CD4-positive, CD25-positive, alpha-beta regulatory T cell (primary cell): ENCODE measurements at regions not wholly inside any gene's neighbourhood (a gene's known extent, or its start where the extent isn't known, plus 50 kb on each side); places are given as distances from the start of the nearest gene placed in this dataset.

ENCODE experiments used
- ATAC-seq, 2 donors: fragments of 150-1000 bp; cut with Tn5 transposase; one replicate each; pipeline ENCODE4 v1.10.0; 2021; ENCODE audit warnings: low read depth in 2 of 2, moderate number of reproducible peaks in 2 of 2, moderate library complexity in 1 of 2
- DNase-seq, 3 donors: peaks; one replicate each; pipeline versions ENCODE4 v3.0.0 to v3.0.0-alpha.2; 2012 to 2022; ENCODE audit warnings: mixed read lengths in 1 of 3
- H3K27ac ChIP-seq: one replicate; pipeline ENCODE4 v1.7.0; 2013; ENCODE audit warnings: mild to moderate bottlenecking, low read length; ENCODE audit not compliant: insufficient read depth, poor library complexity, severe bottlenecking
- H3K27me3 ChIP-seq: one replicate; pipeline ENCODE4 v1.7.0; 2013; ENCODE audit warnings: low read length; ENCODE audit not compliant: control insufficient read depth, insufficient read depth
- H3K36me3 ChIP-seq: one replicate; pipeline ENCODE4 v1.7.0; 2013; ENCODE audit warnings: mild to moderate bottlenecking, low read length, moderate library complexity; ENCODE audit not compliant: control insufficient read depth, insufficient read depth
- H3K4me1 ChIP-seq: 2 replicates; pipeline ENCODE4 v1.7.0; 2013; ENCODE audit warnings: mild to moderate bottlenecking, low read length; ENCODE audit not compliant: insufficient read depth, control insufficient read depth, poor library complexity, severe bottlenecking
- H3K4me3 ChIP-seq: one replicate; pipeline ENCODE4 v1.7.0; 2013; ENCODE audit warnings: low read depth, mild to moderate bottlenecking, low read length, moderate library complexity
- H3K9me3 ChIP-seq, 2 experiments: 1 replicate in 1 of 2; 2 replicates in 1 of 2; pipeline ENCODE4 v1.7.0; 2013; ENCODE audit warnings: low read length in 2 of 2, mild to moderate bottlenecking in 1 of 2, moderate library complexity in 1 of 2; ENCODE audit not compliant: control insufficient read depth in 2 of 2
- H3K27ac Mint-ChIP-seq, 3 donors: one replicate each; pipeline ENCODE4 v1.8.0; 2020 to 2022; ENCODE audit warnings: mild to moderate bottlenecking in 3 of 3, mixed read lengths in 3 of 3, moderate library complexity in 2 of 3
- H3K27me3 Mint-ChIP-seq: one replicate; pipeline ENCODE4 v1.8.0; 2022; ENCODE audit warnings: mild to moderate bottlenecking, mixed read lengths
- H3K36me3 Mint-ChIP-seq: one replicate; pipeline ENCODE4 v1.8.0; 2020; ENCODE audit warnings: mixed read lengths
- H3K4me1 Mint-ChIP-seq, 4 donors: one replicate each; pipeline ENCODE4 v1.8.0; 2020 to 2022; ENCODE audit warnings: mixed read lengths in 4 of 4, mild to moderate bottlenecking in 1 of 4
- H3K4me3 Mint-ChIP-seq, 4 donors: one replicate each; pipeline ENCODE4 v1.8.0; 2020 to 2022; ENCODE audit warnings: mild to moderate bottlenecking in 4 of 4, mixed read lengths in 4 of 4, moderate library complexity in 3 of 4
- H3K9me3 Mint-ChIP-seq, 7 donors: one replicate each; pipeline ENCODE4 v1.8.0; 2020 to 2022; ENCODE audit warnings: mixed read lengths in 7 of 7, mild to moderate bottlenecking in 3 of 7, moderate library complexity in 2 of 7

GRCh38 chr4:38570647-38571276 lies 93.2 kb upstream of the KLF3 start:
- Mint-ChIP-seq H3K9me3 (peaks cover 0 to 2% (median 0%) of the 10 kb centered on the region in 7 donors), H3K27ac (no peak overlapping the region), H3K4me1 (peaks cover 0 to 12% (median 3%) of the 10 kb centered on the region in 4 donors), H3K4me3 (no peak overlapping the region), H3K27me3 (peaks cover 40% of the 10 kb centered on the region), H3K36me3 (no peaks in the 10 kb centered on the region)
- peaks cover 5% of the 10 kb centered on the region for H3K27me3 ChIP-seq
- no peak overlapping the region for H3K4me3 ChIP-seq
- no peaks in the 10 kb centered on the region for H3K4me1 ChIP-seq
- no peaks in the 10 kb centered on the region for H3K36me3 ChIP-seq
- no peak for ATAC-seq
- no peak for DNase-seq
- H3K9me3 ChIP-seq: no peaks in the 10 kb centered on the region
- H3K27ac ChIP-seq: no peak overlapping the region

GRCh38 chr4:38572793-38573192 lies 91.2 kb upstream of the KLF3 start:
- Mint-ChIP-seq H3K36me3 (no peaks in the 10 kb centered on the region), H3K4me1 (peaks cover 0 to 6% (median 4%) of the 10 kb centered on the region in 4 donors), H3K27me3 (peaks cover 29% of the 10 kb centered on the region), H3K4me3 (no peak overlapping the region), H3K9me3 (peaks cover 0 to 2% (median 0%) of the 10 kb centered on the region in 7 donors), H3K27ac (no peak overlapping the region)
- Histone ChIP-seq H3K27ac (no peak overlapping the region), H3K4me3 (no peak overlapping the region), H3K4me1 (no peaks in the 10 kb centered on the region), H3K9me3 (no peaks in the 10 kb centered on the region), H3K36me3 (no peaks in the 10 kb centered on the region), H3K27me3 (no peaks in the 10 kb centered on the region)
- DNase-seq (no peak), ATAC-seq (no peak)

GRCh38 chr4:38574559-38575333 lies 89.3 kb upstream of the KLF3 start:
- DNase-seq (no peak), ATAC-seq (no peak)
- Histone ChIP-seq H3K27me3 (no peaks in the 10 kb centered on the region), H3K9me3 (no peaks in the 10 kb centered on the region), H3K4me1 (no peaks in the 10 kb centered on the region), H3K36me3 (no peaks in the 10 kb centered on the region), H3K4me3 (no peak overlapping the region), H3K27ac (no peak overlapping the region)
- Mint-ChIP-seq H3K4me1 (peaks cover 0 to 5% (median 3%) of the 10 kb centered on the region in 4 donors), H3K4me3 (no peak overlapping the region), H3K27ac (peak overlapping the region in 1 of 3 donors; percentile 60), H3K9me3 (peaks cover 0 to 4% (median 2%) of the 10 kb centered on the region in 7 donors), H3K36me3 (no peaks in the 10 kb centered on the region), H3K27me3 (peaks cover 25% of the 10 kb centered on the region)

GRCh38 chr4:38576767-38577166 lies 87.2 kb upstream of the KLF3 start:
- H3K4me1 Mint-ChIP-seq: peaks cover 0 to 5% (median 1%) of the 10 kb centered on the region in 4 donors
- peaks cover 3% of the 10 kb centered on the region for H3K27me3 ChIP-seq
- no peak overlapping the region for H3K4me3 Mint-ChIP-seq
- no peaks in the 10 kb centered on the region for H3K9me3 ChIP-seq
- H3K4me1 ChIP-seq: no peaks in the 10 kb centered on the region
- H3K36me3 Mint-ChIP-seq: no peaks in the 10 kb centered on the region
- H3K4me3 ChIP-seq: no peak overlapping the region
- H3K27ac Mint-ChIP-seq: no peak overlapping the region
- H3K27ac ChIP-seq: no peak overlapping the region
- H3K36me3 ChIP-seq: no peaks in the 10 kb centered on the region
- DNase-seq: no peak
- no peak for ATAC-seq
- H3K27me3 Mint-ChIP-seq: peaks cover 23% of the 10 kb centered on the region
- H3K9me3 Mint-ChIP-seq: peaks cover 0 to 3% (median 1%) of the 10 kb centered on the region in 7 donors

- Histone ChIP-seq H3K36me3 (no peaks in the 10 kb centered on the region), H3K4me1 (no peaks in the 10 kb centered on the region), H3K27me3 (peaks cover 3% of the 10 kb centered on the region), H3K9me3 (no peaks in the 10 kb centered on the region), H3K27ac (no peak overlapping the region), H3K4me3 (no peak overlapping the region)
- H3K36me3 Mint-ChIP-seq: no peaks in the 10 kb centered on the region
- H3K4me1 Mint-ChIP-seq: peaks cover 0 to 9% (median 1%) of the 10 kb centered on the region in 4 donors
- DNase-seq (no peak), ATAC-seq (no peak)
- H3K4me3 Mint-ChIP-seq: no peak overlapping the region
- H3K27ac Mint-ChIP-seq: no peak overlapping the region
- peaks cover 0 to 3% (median 1%) of the 10 kb centered on the region in 7 donors for H3K9me3 Mint-ChIP-seq
- H3K27me3 Mint-ChIP-seq: peaks cover 28% of the 10 kb centered on the region
These were observed 86.5 kb upstream of the KLF3 start for GRCh38 chr4:38577462-38577861.

GRCh38 chr4:38581426-38582106 lies 82.4 kb upstream of the KLF3 start:
- H3K4me3 ChIP-seq: no peak overlapping the region
- ATAC-seq (no peak), DNase-seq (no peak)
- no peaks in the 10 kb centered on the region for H3K36me3 Mint-ChIP-seq
- H3K4me3 Mint-ChIP-seq: no peak overlapping the region
- H3K36me3 ChIP-seq: no peaks in the 10 kb centered on the region
- H3K9me3 ChIP-seq: no peaks in the 10 kb centered on the region
- H3K27ac ChIP-seq: no peak overlapping the region
- H3K27me3 Mint-ChIP-seq: peaks cover 41% of the 10 kb centered on the region
- H3K9me3 Mint-ChIP-seq: peaks cover 0 to 9% (median 3%) of the 10 kb centered on the region in 7 donors
- no peak overlapping the region for H3K27ac Mint-ChIP-seq
- H3K4me1 ChIP-seq: peaks cover 8% of the 10 kb centered on the region
- peaks cover 4 to 19% (median 11%) of the 10 kb centered on the region in 4 donors for H3K4me1 Mint-ChIP-seq
- peaks cover 5% of the 10 kb centered on the region for H3K27me3 ChIP-seq

GRCh38 chr4:38582445-38582844 lies 81.6 kb upstream of the KLF3 start:
- H3K36me3 Mint-ChIP-seq: no peaks in the 10 kb centered on the region
- ATAC-seq (no peak), DNase-seq (no peak)
- Histone ChIP-seq H3K9me3 (no peaks in the 10 kb centered on the region), H3K36me3 (no peaks in the 10 kb centered on the region), H3K4me3 (no peak overlapping the region), H3K27me3 (peaks cover 5% of the 10 kb centered on the region), H3K27ac (no peak overlapping the region), H3K4me1 (peaks cover 8% of the 10 kb centered on the region)
- H3K27ac Mint-ChIP-seq: no peak overlapping the region
- no peak overlapping the region for H3K4me3 Mint-ChIP-seq
- peaks cover 0 to 9% (median 3%) of the 10 kb centered on the region in 7 donors for H3K9me3 Mint-ChIP-seq
- H3K27me3 Mint-ChIP-seq: peaks cover 46% of the 10 kb centered on the region
- H3K4me1 Mint-ChIP-seq: peaks cover 7 to 19% (median 12%) of the 10 kb centered on the region in 4 donors
